ENCODE measurements at regions not wholly inside any gene's neighbourhood (a gene's known extent, or its start where the extent isn't known, plus 50 kb on each side); places are given as distances from the start of the nearest gene placed in this dataset.
A peak's percentile ranks its signal among the peaks of the same experiment; 100 is the strongest.
"Not testable (repeated sequence)": the region's sequence is repeated elsewhere in the genome, so short reads cannot be mapped to it uniquely, and the experiment has no call there.

DNA sequence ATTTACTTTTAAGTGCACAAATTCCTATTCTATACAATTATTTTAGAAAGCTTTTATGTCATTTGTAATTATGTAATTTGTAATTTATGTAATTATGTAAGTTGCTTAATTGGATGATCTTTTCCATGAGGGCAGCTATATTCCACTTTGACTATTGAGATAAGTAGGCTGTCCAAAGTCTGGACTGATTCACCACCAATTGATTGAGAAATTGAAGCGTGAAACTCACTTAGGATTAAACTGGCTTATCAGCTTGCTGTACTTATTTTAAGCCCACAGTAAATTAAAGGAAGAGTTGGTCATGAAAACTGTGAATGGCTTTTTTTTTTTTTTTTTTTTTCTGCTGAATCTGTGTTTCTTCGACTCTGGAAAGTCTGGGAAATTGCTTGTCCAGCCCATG lies 87.4 kb downstream of the UGT2B28 start:
- TF ChIP-seq, protein P1, sequence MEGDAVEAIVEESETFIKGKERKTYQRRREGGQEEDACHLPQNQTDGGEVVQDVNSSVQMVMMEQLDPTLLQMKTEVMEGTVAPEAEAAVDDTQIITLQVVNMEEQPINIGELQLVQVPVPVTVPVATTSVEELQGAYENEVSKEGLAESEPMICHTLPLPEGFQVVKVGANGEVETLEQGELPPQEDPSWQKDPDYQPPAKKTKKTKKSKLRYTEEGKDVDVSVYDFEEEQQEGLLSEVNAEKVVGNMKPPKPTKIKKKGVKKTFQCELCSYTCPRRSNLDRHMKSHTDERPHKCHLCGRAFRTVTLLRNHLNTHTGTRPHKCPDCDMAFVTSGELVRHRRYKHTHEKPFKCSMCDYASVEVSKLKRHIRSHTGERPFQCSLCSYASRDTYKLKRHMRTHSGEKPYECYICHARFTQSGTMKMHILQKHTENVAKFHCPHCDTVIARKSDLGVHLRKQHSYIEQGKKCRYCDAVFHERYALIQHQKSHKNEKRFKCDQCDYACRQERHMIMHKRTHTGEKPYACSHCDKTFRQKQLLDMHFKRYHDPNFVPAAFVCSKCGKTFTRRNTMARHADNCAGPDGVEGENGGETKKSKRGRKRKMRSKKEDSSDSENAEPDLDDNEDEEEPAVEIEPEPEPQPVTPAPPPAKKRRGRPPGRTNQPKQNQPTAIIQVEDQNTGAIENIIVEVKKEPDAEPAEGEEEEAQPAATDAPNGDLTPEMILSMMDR (IDR thresholded peaks at IDR 0.05; ENCODE audit: low read depth, low read length, missing input control), result not testable (repeated sequence)
- TF ChIP-seq, protein P2, sequence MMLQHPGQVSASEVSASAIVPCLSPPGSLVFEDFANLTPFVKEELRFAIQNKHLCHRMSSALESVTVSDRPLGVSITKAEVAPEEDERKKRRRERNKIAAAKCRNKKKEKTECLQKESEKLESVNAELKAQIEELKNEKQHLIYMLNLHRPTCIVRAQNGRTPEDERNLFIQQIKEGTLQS (IDR thresholded peaks at IDR 0.05), result not testable (repeated sequence)
- not testable (repeated sequence) for TF ChIP-seq GABPA (IDR thresholded peaks at IDR 0.05 in 1 of 2, conservative IDR thresholded peaks at IDR 0.05 in 1 of 2); RXRA (IDR thresholded peaks at IDR 0.05); JUND (IDR thresholded peaks at IDR 0.05); SP1 (IDR thresholded peaks at IDR 0.05); TAF1 (conservative IDR thresholded peaks at IDR 0.05); RAD21 (IDR thresholded peaks at IDR 0.05); EGR1 (IDR thresholded peaks at IDR 0.05; ENCODE audit: low read depth in 2 of 2)
- TF ChIP-seq HNF4A (conservative IDR thresholded peaks at IDR 0.05), result peak; percentile 25 to 35
- TF ChIP-seq, protein P3, sequence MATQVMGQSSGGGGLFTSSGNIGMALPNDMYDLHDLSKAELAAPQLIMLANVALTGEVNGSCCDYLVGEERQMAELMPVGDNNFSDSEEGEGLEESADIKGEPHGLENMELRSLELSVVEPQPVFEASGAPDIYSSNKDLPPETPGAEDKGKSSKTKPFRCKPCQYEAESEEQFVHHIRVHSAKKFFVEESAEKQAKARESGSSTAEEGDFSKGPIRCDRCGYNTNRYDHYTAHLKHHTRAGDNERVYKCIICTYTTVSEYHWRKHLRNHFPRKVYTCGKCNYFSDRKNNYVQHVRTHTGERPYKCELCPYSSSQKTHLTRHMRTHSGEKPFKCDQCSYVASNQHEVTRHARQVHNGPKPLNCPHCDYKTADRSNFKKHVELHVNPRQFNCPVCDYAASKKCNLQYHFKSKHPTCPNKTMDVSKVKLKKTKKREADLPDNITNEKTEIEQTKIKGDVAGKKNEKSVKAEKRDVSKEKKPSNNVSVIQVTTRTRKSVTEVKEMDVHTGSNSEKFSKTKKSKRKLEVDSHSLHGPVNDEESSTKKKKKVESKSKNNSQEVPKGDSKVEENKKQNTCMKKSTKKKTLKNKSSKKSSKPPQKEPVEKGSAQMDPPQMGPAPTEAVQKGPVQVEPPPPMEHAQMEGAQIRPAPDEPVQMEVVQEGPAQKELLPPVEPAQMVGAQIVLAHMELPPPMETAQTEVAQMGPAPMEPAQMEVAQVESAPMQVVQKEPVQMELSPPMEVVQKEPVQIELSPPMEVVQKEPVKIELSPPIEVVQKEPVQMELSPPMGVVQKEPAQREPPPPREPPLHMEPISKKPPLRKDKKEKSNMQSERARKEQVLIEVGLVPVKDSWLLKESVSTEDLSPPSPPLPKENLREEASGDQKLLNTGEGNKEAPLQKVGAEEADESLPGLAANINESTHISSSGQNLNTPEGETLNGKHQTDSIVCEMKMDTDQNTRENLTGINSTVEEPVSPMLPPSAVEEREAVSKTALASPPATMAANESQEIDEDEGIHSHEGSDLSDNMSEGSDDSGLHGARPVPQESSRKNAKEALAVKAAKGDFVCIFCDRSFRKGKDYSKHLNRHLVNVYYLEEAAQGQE (IDR thresholded peaks at IDR 0.05), result not testable (repeated sequence)
- TF ChIP-seq, protein P4, sequence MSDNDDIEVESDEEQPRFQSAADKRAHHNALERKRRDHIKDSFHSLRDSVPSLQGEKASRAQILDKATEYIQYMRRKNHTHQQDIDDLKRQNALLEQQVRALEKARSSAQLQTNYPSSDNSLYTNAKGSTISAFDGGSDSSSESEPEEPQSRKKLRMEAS (IDR thresholded peaks at IDR 0.05), result not testable (repeated sequence)
- TF ChIP-seq, protein P5, sequence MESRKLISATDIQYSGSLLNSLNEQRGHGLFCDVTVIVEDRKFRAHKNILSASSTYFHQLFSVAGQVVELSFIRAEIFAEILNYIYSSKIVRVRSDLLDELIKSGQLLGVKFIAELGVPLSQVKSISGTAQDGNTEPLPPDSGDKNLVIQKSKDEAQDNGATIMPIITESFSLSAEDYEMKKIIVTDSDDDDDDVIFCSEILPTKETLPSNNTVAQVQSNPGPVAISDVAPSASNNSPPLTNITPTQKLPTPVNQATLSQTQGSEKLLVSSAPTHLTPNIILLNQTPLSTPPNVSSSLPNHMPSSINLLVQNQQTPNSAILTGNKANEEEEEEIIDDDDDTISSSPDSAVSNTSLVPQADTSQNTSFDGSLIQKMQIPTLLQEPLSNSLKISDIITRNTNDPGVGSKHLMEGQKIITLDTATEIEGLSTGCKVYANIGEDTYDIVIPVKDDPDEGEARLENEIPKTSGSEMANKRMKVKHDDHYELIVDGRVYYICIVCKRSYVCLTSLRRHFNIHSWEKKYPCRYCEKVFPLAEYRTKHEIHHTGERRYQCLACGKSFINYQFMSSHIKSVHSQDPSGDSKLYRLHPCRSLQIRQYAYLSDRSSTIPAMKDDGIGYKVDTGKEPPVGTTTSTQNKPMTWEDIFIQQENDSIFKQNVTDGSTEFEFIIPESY (IDR thresholded peaks at IDR 0.05), result not testable (repeated sequence)
